HL-60 (cell line): ENCODE measurements at regions not wholly inside any gene's neighbourhood (a gene's known extent, or its start where the extent isn't known, plus 50 kb on each side); places are given as distances from the start of the nearest gene placed in this dataset.
A peak's percentile ranks its signal among the peaks of the same experiment; 100 is the strongest.

ENCODE experiments used
- DNase-seq, 2 experiments: peaks; one replicate each; pipeline ENCODE4 v3.0.0-alpha.2; 2010 to 2020; ENCODE audit warnings: low read depth in 1 of 2, low spot score in 1 of 2
- H3K27ac ChIP-seq: fragments of 250-450 bp; sonication (Bioruptor Pico); replicated peaks from 2 replicates; pipeline ENCODE4 v1.5.1; 2020; ENCODE audit warnings: mild to moderate bottlenecking, moderate library complexity
- H3K27me3 ChIP-seq: fragments of 250-450 bp; sonication (Bioruptor Pico); 2 replicates; pipeline ENCODE4 v1.5.1; 2021; ENCODE audit warnings: mild to moderate bottlenecking, moderate library complexity; ENCODE audit not compliant: insufficient read depth, poor library complexity, severe bottlenecking
- H3K4me3 ChIP-seq: replicated peaks from 2 replicates; pipeline ENCODE4 v1.5.1; 2011; ENCODE audit warnings: mild to moderate bottlenecking, control low read depth, low read length; ENCODE audit not compliant: insufficient read depth
- GABPA ChIP-seq: IDR thresholded peaks from 2 replicates; pipeline ENCODE4 v1.6.1; 2012; ENCODE audit warnings: low read depth
- POLR2AphosphoS5 ChIP-seq: IDR thresholded peaks from 2 replicates; pipeline ENCODE4 v1.6.1; 2012; ENCODE audit warnings: low read depth
- SPI1 ChIP-seq: IDR thresholded peaks from 2 replicates; pipeline ENCODE4 v1.6.1; 2012; ENCODE audit warnings: low read depth, mild to moderate bottlenecking, borderline replicate concordance
- TF ChIP-seq, protein P1 (sequence below): IDR thresholded peaks from one replicate; pipeline ENCODE4 v1.5.1; 2011; ENCODE audit warnings: low read length, control low read depth, inconsistent platforms; ENCODE audit not compliant: insufficient read depth
- TF ChIP-seq, protein P2 (sequence below): IDR thresholded peaks from 2 replicates; pipeline ENCODE4 v1.6.1; 2012; ENCODE audit warnings: low read depth; ENCODE audit not compliant: insufficient replicate concordance

DNA sequence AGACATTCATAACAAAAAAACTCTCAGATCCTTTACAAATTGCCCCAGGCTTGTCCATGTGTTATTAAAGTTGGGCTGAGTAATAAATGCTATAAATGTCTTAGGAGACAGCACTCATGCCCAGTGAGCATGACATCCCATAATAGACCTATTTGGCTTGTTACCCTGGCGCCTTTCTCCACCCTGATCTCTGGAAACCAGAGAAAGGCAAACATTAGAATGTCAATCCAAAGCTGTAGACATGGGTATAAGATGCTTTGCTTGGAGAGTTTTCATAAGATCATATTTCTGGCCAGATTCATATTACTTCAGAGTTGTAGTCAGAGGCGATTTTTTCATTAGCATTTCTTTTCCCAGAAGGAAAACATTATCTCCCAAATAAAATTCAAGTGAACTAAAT, 161.3 kb upstream of the UBASH3B start:
- no peak for DNase-seq
- Histone ChIP-seq H3K27ac (no peak overlapping the region), H3K4me3 (no peak overlapping the region), H3K27me3 (no peaks in the 10 kb centered on the region)
- TF ChIP-seq, protein P1, sequence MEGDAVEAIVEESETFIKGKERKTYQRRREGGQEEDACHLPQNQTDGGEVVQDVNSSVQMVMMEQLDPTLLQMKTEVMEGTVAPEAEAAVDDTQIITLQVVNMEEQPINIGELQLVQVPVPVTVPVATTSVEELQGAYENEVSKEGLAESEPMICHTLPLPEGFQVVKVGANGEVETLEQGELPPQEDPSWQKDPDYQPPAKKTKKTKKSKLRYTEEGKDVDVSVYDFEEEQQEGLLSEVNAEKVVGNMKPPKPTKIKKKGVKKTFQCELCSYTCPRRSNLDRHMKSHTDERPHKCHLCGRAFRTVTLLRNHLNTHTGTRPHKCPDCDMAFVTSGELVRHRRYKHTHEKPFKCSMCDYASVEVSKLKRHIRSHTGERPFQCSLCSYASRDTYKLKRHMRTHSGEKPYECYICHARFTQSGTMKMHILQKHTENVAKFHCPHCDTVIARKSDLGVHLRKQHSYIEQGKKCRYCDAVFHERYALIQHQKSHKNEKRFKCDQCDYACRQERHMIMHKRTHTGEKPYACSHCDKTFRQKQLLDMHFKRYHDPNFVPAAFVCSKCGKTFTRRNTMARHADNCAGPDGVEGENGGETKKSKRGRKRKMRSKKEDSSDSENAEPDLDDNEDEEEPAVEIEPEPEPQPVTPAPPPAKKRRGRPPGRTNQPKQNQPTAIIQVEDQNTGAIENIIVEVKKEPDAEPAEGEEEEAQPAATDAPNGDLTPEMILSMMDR = no peak
- TF ChIP-seq, protein P2, sequence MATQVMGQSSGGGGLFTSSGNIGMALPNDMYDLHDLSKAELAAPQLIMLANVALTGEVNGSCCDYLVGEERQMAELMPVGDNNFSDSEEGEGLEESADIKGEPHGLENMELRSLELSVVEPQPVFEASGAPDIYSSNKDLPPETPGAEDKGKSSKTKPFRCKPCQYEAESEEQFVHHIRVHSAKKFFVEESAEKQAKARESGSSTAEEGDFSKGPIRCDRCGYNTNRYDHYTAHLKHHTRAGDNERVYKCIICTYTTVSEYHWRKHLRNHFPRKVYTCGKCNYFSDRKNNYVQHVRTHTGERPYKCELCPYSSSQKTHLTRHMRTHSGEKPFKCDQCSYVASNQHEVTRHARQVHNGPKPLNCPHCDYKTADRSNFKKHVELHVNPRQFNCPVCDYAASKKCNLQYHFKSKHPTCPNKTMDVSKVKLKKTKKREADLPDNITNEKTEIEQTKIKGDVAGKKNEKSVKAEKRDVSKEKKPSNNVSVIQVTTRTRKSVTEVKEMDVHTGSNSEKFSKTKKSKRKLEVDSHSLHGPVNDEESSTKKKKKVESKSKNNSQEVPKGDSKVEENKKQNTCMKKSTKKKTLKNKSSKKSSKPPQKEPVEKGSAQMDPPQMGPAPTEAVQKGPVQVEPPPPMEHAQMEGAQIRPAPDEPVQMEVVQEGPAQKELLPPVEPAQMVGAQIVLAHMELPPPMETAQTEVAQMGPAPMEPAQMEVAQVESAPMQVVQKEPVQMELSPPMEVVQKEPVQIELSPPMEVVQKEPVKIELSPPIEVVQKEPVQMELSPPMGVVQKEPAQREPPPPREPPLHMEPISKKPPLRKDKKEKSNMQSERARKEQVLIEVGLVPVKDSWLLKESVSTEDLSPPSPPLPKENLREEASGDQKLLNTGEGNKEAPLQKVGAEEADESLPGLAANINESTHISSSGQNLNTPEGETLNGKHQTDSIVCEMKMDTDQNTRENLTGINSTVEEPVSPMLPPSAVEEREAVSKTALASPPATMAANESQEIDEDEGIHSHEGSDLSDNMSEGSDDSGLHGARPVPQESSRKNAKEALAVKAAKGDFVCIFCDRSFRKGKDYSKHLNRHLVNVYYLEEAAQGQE = no peak
- no peak for TF ChIP-seq GABPA
- no peak for TF ChIP-seq SPI1
- no peak for TF ChIP-seq POLR2AphosphoS5

DNA sequence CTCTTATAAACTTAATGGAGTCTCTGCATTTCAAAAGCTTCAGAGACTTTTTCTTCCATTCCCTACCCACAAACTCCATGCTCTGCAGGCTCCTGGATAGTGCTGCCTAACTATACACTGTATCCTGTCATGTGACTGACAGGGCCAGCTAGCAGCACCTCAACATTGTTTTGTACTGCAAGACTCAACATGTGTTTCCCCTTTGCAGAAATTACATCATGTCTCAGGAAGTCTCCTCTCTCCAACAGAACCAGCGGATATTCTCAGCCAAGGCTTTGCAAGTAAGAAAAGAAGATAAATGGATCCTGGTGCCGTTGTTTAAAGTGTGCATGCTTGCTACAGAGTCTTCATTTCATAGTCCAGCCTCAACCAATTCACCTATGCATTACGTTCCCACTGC, 164.0 kb upstream of the UBASH3B start:
- peak; percentile 38 to 73 for DNase-seq
- H3K27ac ChIP-seq = peak overlapping the region; percentile 34
- H3K4me3 ChIP-seq = no peak overlapping the region
- H3K27me3 ChIP-seq = no peaks in the 10 kb centered on the region
- TF ChIP-seq POLR2AphosphoS5 (peak; percentile 31; the same call in 1 of the 2 replicates), GABPA (no peak), SPI1 (no peak)
- TF ChIP-seq, protein P2 = no peak
- TF ChIP-seq, protein P1 = no peak

DNA sequence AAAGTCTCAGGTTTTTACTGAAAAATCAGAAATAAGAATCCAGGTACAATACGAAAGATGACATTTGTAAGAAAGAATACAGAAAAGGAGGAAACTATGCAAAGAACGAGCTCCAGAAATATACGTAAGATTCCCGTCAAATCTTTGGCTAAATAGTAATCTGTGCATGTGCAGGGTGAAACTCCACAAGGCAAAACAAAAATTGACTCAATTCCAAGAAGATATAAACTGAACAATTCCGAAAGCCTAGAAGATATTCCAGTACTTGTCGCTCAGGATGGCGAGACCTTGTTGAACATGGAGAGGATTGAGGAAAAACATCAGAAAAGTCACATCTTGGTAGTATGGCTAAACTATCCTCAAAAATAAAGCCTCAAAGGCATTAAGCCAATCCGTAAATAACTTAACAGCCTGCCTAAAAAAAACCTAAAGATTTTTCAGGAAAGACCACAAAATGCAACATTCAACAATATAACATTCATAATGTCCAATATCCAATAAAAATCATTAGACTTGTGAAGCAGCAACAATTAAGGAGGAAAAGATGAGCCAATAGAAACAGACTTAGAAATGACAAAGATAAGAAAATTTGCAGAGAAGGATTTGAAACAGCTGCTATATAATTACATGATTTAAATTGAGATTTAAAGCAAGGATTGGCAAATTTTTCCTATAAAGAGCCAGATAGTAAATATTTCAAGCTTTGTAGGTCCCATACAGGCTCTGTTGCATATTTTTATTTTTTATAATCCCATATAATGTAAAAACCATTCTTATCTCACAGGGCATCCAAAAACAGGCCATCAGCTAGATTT, 166.4 kb upstream of the UBASH3B start:
- H3K27me3 ChIP-seq = no peaks in the 10 kb centered on the region
- TF ChIP-seq, protein P2 = no peak
- TF ChIP-seq POLR2AphosphoS5 (no peak), SPI1 (no peak), GABPA (no peak)
- TF ChIP-seq, protein P1 = no peak
- no peak overlapping the region for H3K27ac ChIP-seq
- no peak for DNase-seq
- H3K4me3 ChIP-seq = no peak overlapping the region
